NCI-H526 (cell line): ENCODE measurements at regions not wholly inside any gene's neighbourhood (a gene's known extent, or its start where the extent isn't known, plus 50 kb on each side); places are given as distances from the start of the nearest gene placed in this dataset.

Experiments
- DNase-seq, 2 experiments: peaks; one replicate each; lab custom pipeline; 2025; lab: John Stamatoyannopoulos, UW

DNA sequence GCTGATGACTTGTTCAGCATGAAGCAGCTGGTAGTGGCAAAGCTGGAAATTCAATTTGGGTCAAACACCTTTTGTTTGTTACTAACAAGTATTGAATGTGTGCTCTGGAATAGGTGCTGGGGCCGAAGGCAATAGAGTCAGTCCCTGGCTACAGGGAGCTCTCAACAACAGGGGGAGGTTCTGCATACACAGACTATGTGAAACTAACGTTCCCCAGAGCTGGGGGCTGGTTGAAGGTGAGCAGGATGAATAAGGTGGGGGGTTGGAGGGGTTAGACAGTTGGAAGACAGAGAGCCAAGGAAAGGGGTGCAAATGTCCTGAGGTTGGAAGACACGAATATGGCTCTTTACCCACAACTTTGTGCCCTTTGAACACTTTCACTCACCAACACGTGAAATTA lies 84.1 kb upstream of the PLPP4 start:
- no peak for DNase-seq

DNA sequence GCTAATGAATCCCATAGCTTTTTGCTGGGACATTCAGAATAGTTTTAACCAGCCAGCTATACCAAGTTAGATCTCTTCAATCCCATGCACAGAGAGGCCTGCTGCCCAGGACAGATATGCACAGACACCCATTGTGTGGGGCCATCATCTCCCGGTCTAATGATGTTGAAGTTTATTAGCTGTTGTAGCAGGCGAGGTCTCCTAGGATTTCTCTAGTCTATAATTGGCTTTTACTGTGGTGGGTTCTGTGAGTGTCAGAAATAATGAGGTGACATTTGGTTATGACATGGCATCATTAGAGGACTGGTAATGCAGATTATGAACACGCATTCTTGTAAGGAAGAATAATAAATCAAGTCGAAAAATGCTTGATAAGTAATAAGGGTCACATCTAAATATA lies 81.4 kb upstream of the PLPP4 start:
- no peak for DNase-seq

DNA sequence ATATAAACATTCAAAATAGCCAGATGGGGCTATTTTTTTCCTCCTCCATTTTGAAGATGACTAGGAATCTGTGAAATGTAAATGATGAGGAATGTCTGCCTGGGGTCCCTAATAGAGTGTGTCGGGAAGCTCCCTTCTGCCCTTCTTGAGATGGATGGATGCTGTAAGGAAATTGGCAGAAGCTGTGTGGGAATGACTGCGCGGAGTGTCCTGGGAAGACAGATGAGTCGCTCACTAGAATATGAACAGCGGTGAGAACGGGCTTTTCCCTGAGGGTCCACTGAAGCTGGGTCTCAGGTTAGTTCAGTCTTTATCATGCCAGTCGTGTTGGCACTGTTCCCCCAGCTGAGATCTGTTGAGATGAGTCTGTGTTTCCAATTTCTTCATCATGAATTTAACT lies 75.1 kb upstream of the PLPP4 start:
- DNase-seq = no peak

GRCh38 chr10:120382360-120382759 lies 74.7 kb upstream of the PLPP4 start:
- DNase-seq = no peak

GRCh38 chr10:120385992-120386391 lies 71.0 kb upstream of the PLPP4 start:
- DNase-seq = no peak

- no peak for DNase-seq
Observed at GRCh38 chr10:120386896-120387295, 70.1 kb upstream of the PLPP4 start.

- no peak for DNase-seq
Observed at GRCh38 chr10:120387326-120387725, 69.7 kb upstream of the PLPP4 start.

DNA sequence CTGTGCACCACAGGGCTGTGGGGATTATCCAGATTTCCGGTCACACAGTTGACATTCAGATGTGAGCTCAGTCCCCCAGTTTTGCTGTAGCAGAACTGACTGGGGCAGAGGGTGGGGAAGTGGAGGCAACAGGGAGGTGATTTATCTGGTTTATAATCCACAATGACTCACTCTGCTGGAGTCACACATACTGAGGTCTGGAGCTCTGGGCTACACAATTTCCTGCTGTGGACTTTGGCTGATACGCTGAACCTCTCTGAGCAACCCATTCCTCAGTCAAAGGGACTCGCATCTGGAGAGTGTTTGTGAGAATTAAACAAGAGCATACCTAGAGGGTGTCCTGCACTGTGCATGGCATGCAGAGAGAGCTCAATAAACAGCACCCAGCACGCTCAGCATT lies 64.8 kb upstream of the PLPP4 start:
- DNase-seq = no peak

DNA sequence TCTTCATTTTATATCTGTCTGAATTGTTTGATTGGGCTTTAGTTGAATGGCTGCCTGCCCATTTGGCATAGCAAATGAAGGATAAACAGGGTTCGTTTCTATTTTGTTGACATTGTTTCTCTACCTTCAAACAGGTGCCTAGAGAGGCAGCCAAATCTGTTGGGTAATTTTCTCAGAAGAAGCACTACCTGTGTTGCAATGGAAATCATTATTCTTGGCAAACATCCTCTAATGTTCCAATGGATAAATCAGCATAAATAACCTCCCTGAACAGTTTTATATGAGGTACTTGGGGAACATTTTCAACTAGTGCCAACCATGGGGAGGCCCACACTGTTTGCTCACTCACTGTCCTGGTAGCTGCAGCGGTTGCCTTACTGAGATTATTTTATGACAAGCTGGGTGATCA lies 64.4 kb upstream of the PLPP4 start:
- DNase-seq = no peak

GRCh38 chr10:120394446-120394845 lies 62.6 kb upstream of the PLPP4 start:
- DNase-seq = no peak

DNA sequence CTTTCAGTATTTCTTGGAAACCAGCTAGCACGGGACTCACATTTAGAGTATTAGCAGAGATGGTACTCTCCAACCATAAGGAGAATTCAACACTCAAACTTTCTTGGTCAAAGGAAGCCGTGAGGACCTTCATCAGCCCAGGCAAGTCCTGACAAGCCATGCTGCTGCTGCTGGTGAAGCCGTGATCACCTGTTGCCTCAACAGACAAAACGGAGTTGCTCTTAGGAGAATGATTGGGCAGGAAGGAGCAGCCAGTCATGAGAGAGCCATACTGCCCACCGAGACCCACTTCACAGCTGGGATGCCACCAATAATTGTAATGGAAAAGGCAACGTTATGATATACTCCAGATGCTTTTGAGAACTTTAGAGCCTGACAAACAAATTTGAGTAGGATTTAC lies 60.8 kb upstream of the PLPP4 start:
- peak in 1 of 2 experiments; percentile 2 for DNase-seq

- no peak for DNase-seq
Observed at GRCh38 chr10:120398180-120398579, 58.8 kb upstream of the PLPP4 start.

- DNase-seq = no peak
Observed at GRCh38 chr10:120400601-120401000, 56.4 kb upstream of the PLPP4 start.

- no peak for DNase-seq
Observed at GRCh38 chr10:120402147-120402766, 54.8 kb upstream of the PLPP4 start.

GRCh38 chr10:120403109-120403508 lies 53.9 kb upstream of the PLPP4 start:
- DNase-seq = no peak

DNA sequence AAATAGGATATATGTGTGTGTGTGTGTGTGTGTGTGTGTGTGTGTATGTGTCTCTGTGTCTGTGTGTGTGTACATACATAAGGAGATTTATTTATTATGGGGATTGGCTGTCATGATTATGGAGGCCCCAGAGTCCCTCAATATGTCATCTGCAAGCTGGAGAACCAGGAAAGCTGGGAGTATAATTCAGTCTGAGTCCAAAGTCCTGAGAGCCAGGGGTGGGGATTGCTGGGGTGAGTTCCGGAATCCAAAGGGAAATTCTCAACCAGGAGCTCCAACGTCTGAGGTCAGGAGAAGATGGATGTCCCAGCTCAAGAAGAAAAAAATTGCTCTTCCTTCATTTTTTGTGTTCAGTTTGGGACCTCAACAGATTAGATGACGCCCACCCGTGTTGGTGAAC lies 50.7 kb upstream of the PLPP4 start:
- DNase-seq = no peak
